Effector memory CD8-positive, alpha-beta T cell (primary cell): ENCODE measurements at regions not wholly inside any gene's neighbourhood (a gene's known extent, or its start where the extent isn't known, plus 50 kb on each side); places are given as distances from the start of the nearest gene placed in this dataset.
"Not testable (repeated sequence)": the region's sequence is repeated elsewhere in the genome, so short reads cannot be mapped to it uniquely, and the experiment has no call there.

Experiments
- ATAC-seq: fragments of 150-1000 bp; cut with Tn5 transposase; replicated peaks from 2 replicates; pipeline ENCODE4 v1.10.0; 2021; ENCODE audit warnings: mild to moderate bottlenecking, moderate library complexity
- DNase-seq, 3 experiments: peaks; one replicate each; pipeline ENCODE4 v3.0.0; 2021
- H3K27ac Mint-ChIP-seq, 2 donors: one replicate each; pipeline ENCODE4 v1.8.0; 2022; ENCODE audit warnings: mild to moderate bottlenecking in 2 of 2, mixed read lengths in 2 of 2, moderate library complexity in 2 of 2
- H3K27me3 Mint-ChIP-seq, 2 donors: one replicate each; pipeline ENCODE4 v1.8.0; 2022; ENCODE audit warnings: mixed read lengths in 2 of 2
- H3K36me3 Mint-ChIP-seq: one replicate; pipeline ENCODE4 v1.8.0; 2022; ENCODE audit warnings: mild to moderate bottlenecking, moderate library complexity, mixed read lengths; ENCODE audit not compliant: insufficient read depth
- H3K4me1 Mint-ChIP-seq, 2 donors: one replicate each; pipeline ENCODE4 v1.8.0; 2022; ENCODE audit warnings: low read depth in 2 of 2, mixed read lengths in 2 of 2
- H3K4me3 Mint-ChIP-seq, 2 donors: one replicate each; pipeline ENCODE4 v1.8.0; 2022; ENCODE audit warnings: mild to moderate bottlenecking in 2 of 2, mixed read lengths in 2 of 2, moderate library complexity in 2 of 2
- H3K9me3 Mint-ChIP-seq, 2 donors: one replicate each; pipeline ENCODE4 v1.8.0; 2022; ENCODE audit warnings: mixed read lengths in 2 of 2

DNA sequence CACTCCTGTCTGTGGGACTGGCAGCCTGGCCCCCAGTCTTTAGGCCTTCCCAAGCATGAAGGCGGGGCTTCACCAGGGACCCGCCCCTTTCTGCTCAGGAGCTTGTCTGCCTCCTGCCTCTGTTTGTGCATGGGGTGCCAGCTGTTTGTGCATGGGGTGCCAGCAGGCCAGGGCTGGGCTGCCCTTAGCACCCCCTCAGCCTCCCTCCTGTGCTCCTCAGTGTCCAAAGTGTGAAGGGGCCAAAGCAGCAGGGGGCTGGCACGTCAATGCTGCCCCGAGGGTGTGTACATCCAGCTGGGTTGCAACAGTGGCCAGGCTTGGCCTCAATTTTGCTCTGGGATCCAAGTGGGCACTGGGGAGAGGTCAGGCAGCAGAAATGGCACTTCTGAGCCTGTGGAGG, 298.0 kb upstream of the GALNT5 start:
- ATAC-seq (no peak), DNase-seq (no peak)
- H3K4me1 Mint-ChIP-seq = no peaks in the 10 kb centered on the region
- no peak overlapping the region for H3K4me3 Mint-ChIP-seq
- no peaks in the 10 kb centered on the region for H3K36me3 Mint-ChIP-seq
- no peak overlapping the region for H3K27ac Mint-ChIP-seq
- H3K27me3 Mint-ChIP-seq = no peaks in the 10 kb centered on the region
- H3K9me3 Mint-ChIP-seq = peaks cover 0 to 6% of the 10 kb centered on the region in 2 donors

DNA sequence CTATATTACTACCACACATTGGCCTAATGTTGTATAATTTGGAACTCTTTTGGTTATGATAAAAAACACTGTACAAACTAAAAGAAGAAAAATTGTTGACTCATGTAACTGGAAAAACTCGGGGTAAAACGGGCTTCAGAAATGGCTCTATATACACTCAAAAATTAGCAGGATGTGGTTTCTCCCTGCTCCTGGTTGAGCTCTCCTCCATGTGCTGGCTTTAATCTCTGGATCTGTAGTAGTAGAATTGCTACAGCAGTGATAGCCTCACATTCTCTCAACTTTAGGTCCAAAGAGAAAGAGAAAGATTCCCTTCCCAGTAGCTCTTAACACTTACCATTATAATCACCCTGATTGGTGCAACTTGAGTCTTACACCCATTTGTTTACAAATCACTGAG, 274.9 kb upstream of the GALNT5 start:
- H3K27ac Mint-ChIP-seq = no peak overlapping the region
- ATAC-seq (no peak), DNase-seq (no peak)
- no peak overlapping the region for H3K4me3 Mint-ChIP-seq
- peaks cover 4% of the 10 kb centered on the region for H3K36me3 Mint-ChIP-seq
- H3K9me3 Mint-ChIP-seq = peaks cover 0 to 8% of the 10 kb centered on the region in 2 donors
- H3K27me3 Mint-ChIP-seq = no peaks in the 10 kb centered on the region
- H3K4me1 Mint-ChIP-seq = no peaks in the 10 kb centered on the region

DNA sequence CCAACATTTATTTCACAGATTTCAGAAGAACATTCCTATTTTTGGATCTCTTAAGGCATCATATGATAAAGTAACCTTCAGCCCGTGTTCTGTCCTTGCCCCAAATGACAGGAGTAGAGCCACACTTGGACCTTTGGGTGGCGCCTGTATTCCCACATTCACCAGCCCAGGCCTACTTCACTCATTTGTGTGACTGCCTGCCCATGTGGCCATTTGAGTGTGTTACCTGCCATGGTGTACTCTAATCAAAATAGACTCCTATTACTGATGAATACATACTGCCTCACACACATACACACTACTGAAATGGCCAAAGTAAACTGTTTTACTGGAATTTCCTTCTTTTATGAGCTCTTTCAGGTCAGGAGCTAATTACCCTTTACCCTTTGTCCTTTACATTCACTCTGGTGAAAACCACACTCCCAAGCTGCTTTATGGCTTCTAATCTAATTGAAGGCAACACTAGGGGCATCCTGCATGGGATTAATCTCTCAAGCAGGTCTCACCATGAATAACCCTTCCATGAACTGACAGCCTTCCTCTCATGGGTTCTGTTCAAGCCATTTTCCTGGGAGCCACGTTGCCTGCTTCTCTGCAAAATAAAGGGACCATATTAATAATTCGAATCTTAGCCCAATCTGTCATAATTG, 271.0 kb upstream of the GALNT5 start:
- Mint-ChIP-seq H3K9me3 (no peaks in the 10 kb centered on the region), H3K27me3 (no peaks in the 10 kb centered on the region), H3K4me1 (no peaks in the 10 kb centered on the region), H3K4me3 (no peak overlapping the region), H3K36me3 (no peaks in the 10 kb centered on the region), H3K27ac (no peak overlapping the region)
- ATAC-seq (no peak), DNase-seq (no peak)

DNA sequence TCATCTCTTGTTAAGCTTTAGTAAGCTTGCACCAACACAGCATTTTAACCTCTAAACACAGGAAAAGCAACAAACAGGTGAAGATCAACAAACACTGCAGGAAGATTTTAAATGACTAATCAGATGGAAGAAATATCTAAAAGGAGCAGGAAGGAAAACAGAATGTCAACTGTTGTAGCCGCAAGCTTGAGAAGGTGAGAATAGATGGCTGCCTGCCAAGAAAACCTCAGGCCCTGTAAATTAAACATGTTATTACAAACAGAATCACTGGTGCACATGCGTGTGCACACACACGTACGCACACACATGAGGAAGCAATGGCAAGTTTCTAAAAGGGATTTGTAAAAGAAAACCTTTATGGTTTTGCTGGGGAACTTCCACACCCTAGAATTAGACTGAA, 257.8 kb upstream of the GALNT5 start:
- Mint-ChIP-seq H3K9me3 (peaks cover 0 to 5% of the 10 kb centered on the region in 2 donors), H3K4me3 (no peak overlapping the region), H3K36me3 (peaks cover 3% of the 10 kb centered on the region), H3K4me1 (no peaks in the 10 kb centered on the region), H3K27me3 (no peaks in the 10 kb centered on the region), H3K27ac (no peak overlapping the region)
- DNase-seq (no peak), ATAC-seq (no peak)

DNA sequence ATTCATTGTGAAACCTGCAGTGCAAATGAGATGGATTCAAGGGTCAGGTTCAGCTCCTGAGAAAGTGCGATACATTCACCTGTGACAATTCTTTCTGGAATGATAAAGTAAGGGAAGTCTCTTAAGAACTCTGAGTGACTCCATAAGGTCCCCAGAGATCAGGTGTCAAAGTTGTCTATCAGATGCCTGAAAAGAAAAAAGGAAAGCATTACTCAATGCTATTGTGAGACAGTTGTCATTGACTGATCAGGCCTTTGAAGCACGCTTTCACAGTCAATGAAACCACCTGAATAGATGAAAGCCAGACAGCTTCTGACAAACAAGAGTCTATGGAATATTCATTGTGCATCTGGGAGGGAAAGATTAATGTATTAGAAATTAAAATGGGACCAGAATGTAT, 252.7 kb upstream of the GALNT5 start:
- H3K9me3 Mint-ChIP-seq = peaks cover 0 to 7% of the 10 kb centered on the region in 2 donors
- no peaks in the 10 kb centered on the region for H3K4me1 Mint-ChIP-seq
- no peak for ATAC-seq
- peaks cover 3% of the 10 kb centered on the region for H3K36me3 Mint-ChIP-seq
- DNase-seq = no peak
- no peak overlapping the region for H3K4me3 Mint-ChIP-seq
- no peak overlapping the region for H3K27ac Mint-ChIP-seq
- no peaks in the 10 kb centered on the region for H3K27me3 Mint-ChIP-seq

DNA sequence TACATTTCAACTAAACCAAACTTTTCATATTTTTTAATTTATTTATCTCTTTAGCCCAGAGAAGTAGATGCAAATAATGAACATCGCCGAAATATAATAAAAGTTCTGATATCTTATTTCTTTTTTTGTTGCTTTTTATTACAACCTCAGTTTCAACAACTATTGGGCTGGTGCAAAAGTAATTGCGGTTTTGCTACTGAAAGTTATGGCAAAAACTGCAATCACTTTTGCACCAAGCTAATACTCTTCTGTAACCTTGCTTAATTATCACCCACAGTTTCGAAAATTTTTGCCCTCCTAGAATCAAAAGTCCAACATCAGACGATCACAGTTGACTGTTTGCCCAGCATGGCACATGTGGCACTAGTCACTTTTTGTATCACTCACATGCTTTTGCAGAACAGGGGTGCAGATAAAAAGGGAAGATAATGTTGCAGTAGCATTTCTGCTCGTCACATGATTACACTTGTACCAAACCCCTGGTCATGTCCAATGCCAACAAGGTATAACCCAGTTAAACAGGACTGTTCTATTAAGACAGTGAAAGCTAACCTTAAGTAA, 242.4 kb upstream of the GALNT5 start:
- no peak for ATAC-seq
- H3K4me3 Mint-ChIP-seq = no peak overlapping the region
- no peak for DNase-seq
- H3K9me3 Mint-ChIP-seq = no peaks in the 10 kb centered on the region
- H3K27ac Mint-ChIP-seq = no peak overlapping the region
- no peaks in the 10 kb centered on the region for H3K27me3 Mint-ChIP-seq
- H3K4me1 Mint-ChIP-seq = no peaks in the 10 kb centered on the region
- H3K36me3 Mint-ChIP-seq = no peaks in the 10 kb centered on the region

DNA sequence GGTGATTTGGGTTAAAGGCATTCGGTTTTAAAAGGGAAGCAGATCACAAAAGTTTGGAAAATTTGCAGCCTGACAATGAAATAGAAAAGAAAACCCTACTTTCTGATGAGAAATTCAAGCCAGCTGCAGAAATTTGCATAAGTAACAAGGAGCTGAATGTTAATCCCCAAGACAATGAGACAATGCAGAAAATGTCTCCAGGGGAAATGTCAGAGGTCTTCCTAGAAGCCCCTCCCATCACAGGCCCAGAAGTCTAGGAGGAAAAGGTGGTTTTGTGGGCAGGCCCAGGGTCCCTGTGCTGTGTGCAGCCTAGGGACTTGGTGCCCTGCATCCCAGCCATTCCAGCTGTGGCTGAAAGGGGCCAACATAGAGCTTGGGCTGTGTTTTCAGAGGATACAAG, 234.2 kb upstream of the GALNT5 start:
- H3K27ac Mint-ChIP-seq, H3K4me3 Mint-ChIP-seq, H3K27me3 Mint-ChIP-seq: not testable (repeated sequence)

DNA sequence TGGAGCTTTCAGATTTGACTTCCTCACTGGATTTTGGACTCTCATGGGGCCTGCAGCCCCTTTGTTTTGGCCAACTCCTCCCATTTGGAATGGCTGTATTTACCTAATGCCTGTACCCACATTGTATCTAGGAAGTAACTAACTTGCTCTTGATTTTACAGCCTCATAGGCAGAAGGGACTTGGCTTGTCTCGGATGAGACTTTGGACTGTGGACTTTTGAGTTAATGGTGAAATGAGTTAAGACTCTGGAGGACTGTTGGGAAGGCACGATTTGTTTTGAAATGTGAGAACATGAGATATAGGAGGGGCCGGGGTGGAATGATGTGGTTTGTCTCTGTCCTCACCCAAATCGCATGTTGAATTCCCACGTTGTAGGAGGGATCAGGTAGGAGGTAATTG, 233.4 kb upstream of the GALNT5 start:
- ATAC-seq (no peak), DNase-seq (no peak)
- Mint-ChIP-seq H3K4me3 (no peak overlapping the region), H3K27me3 (no peaks in the 10 kb centered on the region), H3K36me3 (peaks cover 6% of the 10 kb centered on the region), H3K9me3 (peaks cover 3 to 7% of the 10 kb centered on the region in 2 donors), H3K4me1 (no peaks in the 10 kb centered on the region), H3K27ac (no peak overlapping the region)

More for the DNA sequence above, 234.2 kb upstream of the GALNT5 start:
- not testable (repeated sequence) for H3K9me3 Mint-ChIP-seq, DNase-seq, ATAC-seq, H3K4me1 Mint-ChIP-seq, H3K36me3 Mint-ChIP-seq

DNA sequence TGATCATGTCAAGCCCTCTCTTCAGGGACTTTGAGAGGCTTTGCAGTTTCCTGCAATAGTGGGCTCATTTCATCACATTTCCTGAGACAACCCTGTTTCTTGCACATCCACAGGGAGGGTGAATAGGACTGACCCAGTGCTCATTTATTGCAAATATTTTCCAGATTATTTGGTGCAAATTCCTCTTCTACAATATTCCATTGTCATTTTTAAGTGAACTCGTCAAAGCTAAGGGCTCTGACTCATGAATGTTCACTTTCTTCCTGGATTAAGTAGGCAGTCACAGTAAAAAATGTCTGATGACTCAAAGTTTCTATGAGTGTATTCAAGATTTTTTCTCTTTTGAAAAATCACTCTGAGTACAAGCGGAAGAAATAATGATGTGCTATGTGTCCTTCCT, 225.5 kb upstream of the GALNT5 start:
- Mint-ChIP-seq H3K27me3 (no peaks in the 10 kb centered on the region), H3K4me1 (no peaks in the 10 kb centered on the region), H3K4me3 (no peak overlapping the region), H3K9me3 (no peaks in the 10 kb centered on the region), H3K27ac (no peak overlapping the region), H3K36me3 (no peaks in the 10 kb centered on the region)
- ATAC-seq (no peak), DNase-seq (no peak)

DNA sequence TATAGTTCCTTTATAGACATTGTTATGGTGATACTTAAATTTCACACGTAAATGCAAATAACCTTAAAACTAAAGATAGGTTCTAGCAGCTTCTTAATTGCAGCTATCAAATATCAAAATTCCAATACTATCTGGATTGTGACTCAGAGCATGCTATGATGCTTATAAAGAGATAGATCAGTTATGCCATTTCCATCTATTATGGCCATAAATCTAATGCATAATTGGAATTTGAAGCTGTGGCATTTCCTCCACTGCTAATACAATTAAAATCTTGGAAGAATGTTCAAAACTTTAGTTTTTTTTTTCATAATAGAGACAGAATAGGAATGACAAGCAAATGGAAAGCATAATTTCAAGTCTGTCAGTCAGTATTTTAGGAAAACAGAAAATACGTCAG, 220.8 kb upstream of the GALNT5 start:
- ATAC-seq = no peak
- no peaks in the 10 kb centered on the region for H3K27me3 Mint-ChIP-seq
- H3K9me3 Mint-ChIP-seq = no peaks in the 10 kb centered on the region
- H3K4me1 Mint-ChIP-seq = no peaks in the 10 kb centered on the region
- DNase-seq = no peak
- H3K4me3 Mint-ChIP-seq = no peak overlapping the region
- no peak overlapping the region for H3K27ac Mint-ChIP-seq
- H3K36me3 Mint-ChIP-seq = no peaks in the 10 kb centered on the region

DNA sequence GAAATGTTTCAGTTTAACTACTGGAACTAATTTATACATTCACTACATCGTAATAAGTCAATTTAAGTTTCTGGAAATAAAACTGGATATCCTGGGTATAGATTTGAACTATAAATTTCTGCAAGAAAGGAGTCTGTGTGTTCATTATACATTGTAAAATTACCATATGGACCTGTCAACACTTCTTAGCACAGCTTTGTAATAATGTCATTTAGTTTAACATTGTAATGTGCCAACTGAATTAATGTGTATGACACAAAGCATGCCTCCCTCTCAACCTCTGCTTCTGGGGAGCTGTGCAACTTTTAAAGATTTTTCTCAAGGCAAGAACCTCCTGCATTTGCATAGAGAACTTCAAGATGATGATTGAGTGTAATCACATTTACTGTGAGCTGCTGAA, 213.7 kb upstream of the GALNT5 start:
- H3K9me3 Mint-ChIP-seq = no peaks in the 10 kb centered on the region
- no peaks in the 10 kb centered on the region for H3K4me1 Mint-ChIP-seq
- no peak overlapping the region for H3K27ac Mint-ChIP-seq
- no peaks in the 10 kb centered on the region for H3K36me3 Mint-ChIP-seq
- DNase-seq (no peak), ATAC-seq (no peak)
- no peak overlapping the region for H3K4me3 Mint-ChIP-seq
- no peaks in the 10 kb centered on the region for H3K27me3 Mint-ChIP-seq

DNA sequence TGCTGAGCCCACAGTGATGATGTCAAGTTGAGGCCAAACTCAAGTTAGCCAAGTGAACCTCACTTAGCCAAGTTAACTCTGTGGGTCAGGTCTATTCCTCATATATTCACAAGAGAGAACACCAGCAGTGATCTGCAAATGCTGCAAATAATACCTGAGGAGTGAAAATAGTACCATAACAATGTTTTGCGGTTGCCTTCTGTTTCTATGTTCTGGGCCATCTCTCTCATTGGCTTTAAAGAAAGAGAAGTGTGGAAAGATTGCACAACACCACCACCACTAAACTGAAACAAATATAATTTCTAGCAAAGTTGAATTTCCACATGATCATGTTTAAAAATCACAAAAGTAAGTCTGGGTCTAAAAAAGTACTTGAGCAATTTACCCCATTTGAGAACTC, 211.1 kb upstream of the GALNT5 start:
- ATAC-seq (no peak), DNase-seq (no peak)
- Mint-ChIP-seq H3K4me1 (no peaks in the 10 kb centered on the region), H3K4me3 (no peak overlapping the region), H3K9me3 (no peaks in the 10 kb centered on the region), H3K27me3 (no peaks in the 10 kb centered on the region), H3K36me3 (no peaks in the 10 kb centered on the region), H3K27ac (no peak overlapping the region)

DNA sequence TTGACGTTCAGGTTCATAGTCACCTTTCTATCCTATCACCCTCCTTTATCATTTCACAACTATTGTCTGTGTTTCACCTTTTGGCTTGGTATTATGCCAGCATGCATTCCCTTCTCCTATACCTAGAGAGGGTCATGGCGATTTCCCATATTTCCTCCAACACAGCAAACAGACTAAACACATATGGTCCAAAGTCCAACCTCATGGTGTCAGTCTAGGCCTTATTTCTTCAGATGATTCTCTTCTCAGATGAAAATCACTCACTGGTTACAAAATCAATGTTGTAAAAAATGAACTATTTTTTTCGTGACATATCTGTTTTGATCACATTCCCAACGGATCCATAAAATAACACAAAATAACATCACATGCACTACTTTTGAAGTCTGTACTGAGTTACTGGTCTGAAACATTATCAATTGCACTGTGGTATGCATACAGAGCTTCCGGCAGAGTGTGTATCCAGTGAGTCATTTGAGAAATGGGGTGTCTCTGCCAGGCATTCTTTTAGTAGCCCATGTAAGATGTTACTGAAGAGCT, 204.8 kb upstream of the GALNT5 start:
- Mint-ChIP-seq H3K27me3 (no peaks in the 10 kb centered on the region), H3K27ac (no peak overlapping the region), H3K4me1 (no peaks in the 10 kb centered on the region), H3K9me3 (no peaks in the 10 kb centered on the region), H3K36me3 (no peaks in the 10 kb centered on the region), H3K4me3 (no peak overlapping the region)
- ATAC-seq (no peak), DNase-seq (no peak)

DNA sequence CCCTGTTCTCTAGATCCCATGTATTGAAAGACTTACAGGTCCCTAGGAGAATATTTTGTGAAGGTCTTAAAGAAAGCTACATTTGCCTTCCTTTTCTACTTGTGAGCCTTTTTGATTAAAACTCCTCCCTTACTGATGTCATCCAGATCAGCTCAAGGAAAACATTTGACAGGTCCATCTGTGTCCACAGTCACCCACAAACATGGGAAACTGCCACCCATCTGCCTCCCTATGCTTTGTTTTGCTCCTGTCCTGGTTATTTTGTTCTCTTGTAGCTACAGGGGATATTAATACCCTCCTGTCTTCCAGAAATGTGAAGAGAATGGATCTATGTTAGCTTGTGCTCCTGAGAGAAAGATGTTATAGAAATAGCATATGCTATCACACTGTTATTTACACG, 203.6 kb upstream of the GALNT5 start:
- Mint-ChIP-seq H3K9me3 (no peaks in the 10 kb centered on the region), H3K4me3 (no peak overlapping the region), H3K4me1 (no peaks in the 10 kb centered on the region), H3K27ac (no peak overlapping the region), H3K36me3 (no peaks in the 10 kb centered on the region), H3K27me3 (no peaks in the 10 kb centered on the region)
- DNase-seq (no peak), ATAC-seq (no peak)
